BLaER1 (cell line): ENCODE measurements at regions not wholly inside any gene's neighbourhood (a gene's known extent, or its start where the extent isn't known, plus 50 kb on each side); places are given as distances from the start of the nearest gene placed in this dataset.
"Not testable (repeated sequence)": the region's sequence is repeated elsewhere in the genome, so short reads cannot be mapped to it uniquely, and the experiment has no call there.

Experiments used
- H3K27ac ChIP-seq: shearing (Covaris generic); formaldehyde crosslinking; 2 replicates; pipeline ENCODE4 v1.8.1; 2022
- H3K27me3 ChIP-seq: shearing (Covaris generic); formaldehyde crosslinking; 2 replicates; pipeline ENCODE4 v1.8.1; 2022
- H3K36me3 ChIP-seq: shearing (Covaris generic); formaldehyde crosslinking; 2 replicates; pipeline ENCODE4 v1.8.1; 2022
- H3K4me1 ChIP-seq: shearing (Covaris generic); formaldehyde crosslinking; 2 replicates; pipeline ENCODE4 v1.8.1; 2022
- H3K4me2 ChIP-seq: shearing (Covaris generic); formaldehyde crosslinking; 2 replicates; pipeline ENCODE4 v1.8.1; 2022
- H3K4me3 ChIP-seq: shearing (Covaris generic); formaldehyde crosslinking; 2 replicates; pipeline ENCODE4 v1.8.1; 2022
- H3K9ac ChIP-seq: shearing (Covaris generic); formaldehyde crosslinking; 2 replicates; pipeline ENCODE4 v1.8.1; 2022
- H3K9me3 ChIP-seq: shearing (Covaris generic); formaldehyde crosslinking; 2 replicates; pipeline ENCODE4 v1.8.1; 2022
- H4K20me1 ChIP-seq: shearing (Covaris generic); formaldehyde crosslinking; 2 replicates; pipeline ENCODE4 v1.8.1; 2022
- Cebpa-rat ChIP-seq: shearing (Covaris generic); IDR thresholded peaks from 2 replicates; pipeline ENCODE4 v1.8.1; 2022

GRCh38 chr18:65671621-65672415, 79.0 kb upstream of the CDH7 start:
- Histone ChIP-seq H3K27me3 (no peaks in the 10 kb centered on the region), H3K4me1 (peaks cover 12% of the 10 kb centered on the region), H3K9me3 (peaks cover 6% of the 10 kb centered on the region; the same call in 1 of the 2 replicates), H3K36me3 (no peaks in the 10 kb centered on the region), H3K4me2 (no peak overlapping the region), H4K20me1 (no peaks in the 10 kb centered on the region), H3K9ac (no peak overlapping the region), H3K4me3 (no peak overlapping the region), H3K27ac (no peak overlapping the region)
- TF ChIP-seq Cebpa-rat, result no peak

- not testable (repeated sequence) for H3K27me3 ChIP-seq, H3K9me3 ChIP-seq, H3K4me3 ChIP-seq, H3K27ac ChIP-seq, H3K4me2 ChIP-seq, H3K9ac ChIP-seq, H3K36me3 ChIP-seq, H4K20me1 ChIP-seq
- peaks cover 12% of the 10 kb centered on the region for H3K4me1 ChIP-seq
These were observed 80.7 kb upstream of the CDH7 start for GRCh38 chr18:65670145-65670544.

DNA sequence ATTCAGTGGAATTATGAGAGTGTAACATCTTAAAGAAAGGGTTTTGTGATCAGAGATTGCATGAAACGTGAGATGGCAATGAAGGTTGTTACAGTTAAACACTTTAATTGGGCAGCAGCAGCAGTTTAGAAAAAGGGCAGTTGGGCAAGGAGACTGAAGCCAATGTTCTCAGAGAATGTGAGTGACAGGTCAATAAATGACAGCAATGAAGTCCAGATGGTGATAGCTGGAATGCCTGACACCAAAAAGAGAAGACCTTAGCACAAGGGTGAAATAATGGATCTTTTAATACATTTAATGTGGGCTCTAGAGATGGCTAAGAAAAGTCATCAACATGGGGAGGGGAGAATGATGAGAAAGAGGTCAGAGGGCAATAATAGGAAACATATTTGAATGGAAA, 89.4 kb upstream of the CDH7 start:
- H3K4me3 ChIP-seq, result no peak overlapping the region
- H3K9ac ChIP-seq, result no peak overlapping the region
- no peaks in the 10 kb centered on the region for H3K27me3 ChIP-seq
- H3K27ac ChIP-seq, result no peak overlapping the region
- TF ChIP-seq Cebpa-rat, result no peak
- no peaks in the 10 kb centered on the region for H4K20me1 ChIP-seq
- no peaks in the 10 kb centered on the region for H3K36me3 ChIP-seq
- H3K4me1 ChIP-seq, result no peaks in the 10 kb centered on the region
- no peak overlapping the region for H3K4me2 ChIP-seq
- no peaks in the 10 kb centered on the region for H3K9me3 ChIP-seq

- Histone ChIP-seq H3K4me2 (no peak overlapping the region), H3K9me3 (no peaks in the 10 kb centered on the region), H3K27me3 (no peaks in the 10 kb centered on the region), H3K4me1 (no peaks in the 10 kb centered on the region), H4K20me1 (no peaks in the 10 kb centered on the region), H3K4me3 (no peak overlapping the region), H3K36me3 (no peaks in the 10 kb centered on the region), H3K9ac (no peak overlapping the region), H3K27ac (no peak overlapping the region)
- no peak for TF ChIP-seq Cebpa-rat
These were observed 90.9 kb upstream of the CDH7 start for GRCh38 chr18:65659912-65660311.

- H3K4me1 ChIP-seq, result no peaks in the 10 kb centered on the region
- H4K20me1 ChIP-seq, result no peaks in the 10 kb centered on the region
- H3K27ac ChIP-seq, result no peak overlapping the region
- H3K9ac ChIP-seq, result no peak overlapping the region
- H3K4me3 ChIP-seq, result no peak overlapping the region
- H3K4me2 ChIP-seq, result no peak overlapping the region
- no peaks in the 10 kb centered on the region for H3K36me3 ChIP-seq
- H3K27me3 ChIP-seq, result no peaks in the 10 kb centered on the region
- H3K9me3 ChIP-seq, result no peaks in the 10 kb centered on the region
- no peak for TF ChIP-seq Cebpa-rat
These were observed 91.5 kb upstream of the CDH7 start for GRCh38 chr18:65659312-65659711.

DNA sequence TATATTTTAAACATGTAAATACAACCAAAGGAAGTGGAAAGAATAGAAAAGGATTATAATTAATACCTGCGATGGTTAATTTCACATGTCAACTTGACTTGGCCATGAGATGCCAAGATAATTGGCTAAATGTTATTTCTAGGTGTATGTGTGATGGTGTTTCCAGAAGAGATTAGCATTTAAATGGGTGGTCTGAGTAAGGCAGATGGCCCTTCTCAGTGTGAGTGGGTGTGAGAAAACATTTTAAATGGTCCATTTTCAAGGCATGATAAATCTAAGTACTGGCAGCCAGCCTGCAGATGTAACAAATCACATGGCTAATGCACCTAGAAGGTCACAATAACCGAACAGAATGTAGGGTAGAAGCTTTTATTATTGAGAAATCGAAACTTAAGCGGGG, 99.6 kb upstream of the CDH7 start:
- Histone ChIP-seq H3K4me1 (no peaks in the 10 kb centered on the region), H3K4me2 (no peak overlapping the region), H4K20me1 (no peaks in the 10 kb centered on the region), H3K9ac (no peak overlapping the region), H3K27ac (no peak overlapping the region), H3K4me3 (no peak overlapping the region), H3K36me3 (no peaks in the 10 kb centered on the region), H3K27me3 (no peaks in the 10 kb centered on the region), H3K9me3 (peaks cover 13% of the 10 kb centered on the region)
- TF ChIP-seq Cebpa-rat, result no peak

DNA sequence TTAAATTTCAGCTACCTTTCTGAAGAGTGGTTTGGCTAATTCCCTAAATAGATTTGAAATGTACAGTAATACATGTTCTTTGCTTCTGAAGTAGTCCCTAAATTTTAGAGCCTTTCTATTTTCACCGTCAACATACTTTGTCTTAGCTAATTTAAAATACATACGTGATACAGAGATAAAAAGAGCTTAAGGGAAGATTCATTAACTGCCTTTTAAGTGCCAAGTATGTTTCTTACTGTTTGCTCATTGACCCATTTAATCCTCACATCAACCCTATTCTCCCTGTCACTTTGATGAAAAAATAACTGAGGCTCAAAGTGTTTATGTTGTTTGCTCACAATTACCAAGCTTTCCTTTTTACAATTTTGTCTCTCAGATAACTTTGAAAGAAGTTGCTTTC, 118.6 kb upstream of the CDH7 start:
- Histone ChIP-seq H3K4me1 (no peaks in the 10 kb centered on the region), H3K4me2 (no peak overlapping the region), H4K20me1 (no peaks in the 10 kb centered on the region), H3K36me3 (no peaks in the 10 kb centered on the region), H3K4me3 (no peak overlapping the region), H3K9ac (no peak overlapping the region), H3K27me3 (no peaks in the 10 kb centered on the region), H3K27ac (no peak overlapping the region), H3K9me3 (no peaks in the 10 kb centered on the region)
- TF ChIP-seq Cebpa-rat, result no peak

- Histone ChIP-seq H3K9me3 (no peaks in the 10 kb centered on the region), H4K20me1 (no peaks in the 10 kb centered on the region), H3K4me1 (no peaks in the 10 kb centered on the region), H3K27me3 (no peaks in the 10 kb centered on the region), H3K9ac (no peak overlapping the region), H3K4me3 (no peak overlapping the region), H3K36me3 (no peaks in the 10 kb centered on the region), H3K4me2 (no peak overlapping the region), H3K27ac (no peak overlapping the region)
- TF ChIP-seq Cebpa-rat, result no peak
These were observed 119.0 kb upstream of the CDH7 start for GRCh38 chr18:65631766-65632165.

DNA sequence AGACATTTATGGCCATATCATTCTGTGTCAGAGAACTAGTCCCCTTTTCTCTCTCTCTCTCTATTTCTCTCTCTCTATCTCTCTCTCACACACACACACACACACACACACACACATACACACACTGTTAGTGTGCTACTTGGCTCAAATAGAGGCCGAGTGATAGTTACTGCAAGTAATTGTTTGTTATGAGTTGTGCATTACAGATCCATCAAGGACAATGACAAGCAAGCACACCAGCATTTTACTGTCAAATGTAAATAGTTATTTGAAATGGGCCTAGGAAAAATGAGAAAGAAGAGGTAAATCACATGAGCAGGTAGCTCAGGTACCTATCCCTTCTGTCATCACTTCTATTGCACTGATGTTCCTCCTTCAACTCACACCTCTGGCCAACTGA, 122.4 kb upstream of the CDH7 start:
- Histone ChIP-seq H3K4me2 (no peak overlapping the region), H3K36me3 (no peaks in the 10 kb centered on the region), H3K9me3 (no peaks in the 10 kb centered on the region), H3K9ac (no peak overlapping the region), H3K4me3 (no peak overlapping the region), H3K27ac (no peak overlapping the region), H3K27me3 (no peaks in the 10 kb centered on the region), H4K20me1 (no peaks in the 10 kb centered on the region), H3K4me1 (no peaks in the 10 kb centered on the region)
- TF ChIP-seq Cebpa-rat, result no peak

DNA sequence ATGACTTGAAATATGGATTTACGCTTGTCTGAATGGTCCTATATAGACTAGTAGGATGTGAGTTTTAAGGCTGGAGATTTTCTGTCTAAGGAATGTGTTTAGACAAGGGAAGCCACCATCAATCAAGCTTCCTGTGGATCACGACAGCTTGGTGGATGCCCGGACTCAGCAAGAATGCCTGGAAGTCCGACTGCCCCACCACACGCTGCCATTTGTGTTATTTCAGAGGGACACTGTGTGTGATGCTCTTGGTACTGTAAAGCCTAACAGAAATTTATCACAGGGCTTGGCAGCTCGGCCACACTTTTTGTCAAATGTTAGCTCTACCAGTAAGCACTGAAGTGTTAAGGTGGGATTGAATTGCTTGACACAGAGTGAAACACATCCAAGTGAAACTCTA, 127.1 kb upstream of the CDH7 start:
- no peak for TF ChIP-seq Cebpa-rat
- H3K9ac ChIP-seq, result no peak overlapping the region
- H3K36me3 ChIP-seq, result no peaks in the 10 kb centered on the region
- H3K4me2 ChIP-seq, result no peak overlapping the region
- H3K4me3 ChIP-seq, result no peak overlapping the region
- no peaks in the 10 kb centered on the region for H3K27me3 ChIP-seq
- H3K27ac ChIP-seq, result no peak overlapping the region
- no peaks in the 10 kb centered on the region for H3K4me1 ChIP-seq
- H4K20me1 ChIP-seq, result no peaks in the 10 kb centered on the region
- H3K9me3 ChIP-seq, result no peaks in the 10 kb centered on the region

- no peaks in the 10 kb centered on the region for H3K9me3 ChIP-seq
- no peaks in the 10 kb centered on the region for H3K27me3 ChIP-seq
- H3K4me2 ChIP-seq, result no peak overlapping the region
- no peaks in the 10 kb centered on the region for H3K4me1 ChIP-seq
- no peak overlapping the region for H3K9ac ChIP-seq
- H3K4me3 ChIP-seq, result no peak overlapping the region
- no peak overlapping the region for H3K27ac ChIP-seq
- no peaks in the 10 kb centered on the region for H4K20me1 ChIP-seq
- H3K36me3 ChIP-seq, result no peaks in the 10 kb centered on the region
- TF ChIP-seq Cebpa-rat, result no peak
These were observed 128.4 kb upstream of the CDH7 start for GRCh38 chr18:65622436-65622835.
